Kidney (tissue), 13 donors: ENCODE measurements at regions not wholly inside any gene's neighbourhood (a gene's known extent, or its start where the extent isn't known, plus 50 kb on each side); places are given as distances from the start of the nearest gene placed in this dataset.

Experiments
- DNase-seq, 5 donors: peaks; one replicate each; pipeline ENCODE4 v3.0.0-alpha.2; 2013 to 2020
- FAIRE-seq: peaks from 2 replicates; lab custom pipeline; 2012; peaks lifted over from hg19 to GRCh38; lab: Jason Lieb, UNC
- H3K27ac ChIP-seq, 2 donors: one replicate each; pipeline ENCODE4 v1.7.0; 2013; ENCODE audit warnings: low read depth in 2 of 2, low read length in 2 of 2, inconsistent platforms in 1 of 2
- H3K27me3 ChIP-seq: one replicate; pipeline ENCODE4 v1.7.1; 2013; ENCODE audit warnings: low read length, inconsistent platforms; ENCODE audit not compliant: control insufficient read depth, insufficient read depth
- H3K36me3 ChIP-seq, 3 donors: one replicate each; pipeline versions ENCODE4 v1.7.0 to v1.7.1; 2013; ENCODE audit warnings: low read length in 3 of 3, control low read depth in 1 of 3, inconsistent platforms in 1 of 3; ENCODE audit not compliant: insufficient read depth in 3 of 3, control insufficient read depth in 2 of 3
- H3K4me1 ChIP-seq, 3 donors: one replicate each; pipeline versions ENCODE4 v1.7.0 to v1.7.1; 2013; ENCODE audit warnings: low read length in 3 of 3, inconsistent platforms in 1 of 3, low read depth in 1 of 3; ENCODE audit not compliant: control insufficient read depth in 2 of 3, insufficient read depth in 2 of 3
- H3K4me3 ChIP-seq, 3 donors: one replicate each; pipeline versions ENCODE4 v1.7.0 to v1.8.1; 2013; ENCODE audit warnings: low read length in 3 of 3, control low read depth in 1 of 3, inconsistent platforms in 1 of 3
- H3K9ac ChIP-seq, 3 donors: one replicate each; pipeline versions ENCODE4 v1.7.0 to v1.7.1; 2013; ENCODE audit warnings: low read length in 3 of 3, control low read depth in 1 of 3, inconsistent platforms in 1 of 3
- H3K9me3 ChIP-seq, 3 donors: one replicate each; pipeline versions ENCODE4 v1.7.0 to v1.7.1; 2013; ENCODE audit warnings: low read length in 3 of 3, control low read depth in 1 of 3, inconsistent platforms in 1 of 3; ENCODE audit not compliant: control insufficient read depth in 2 of 3, insufficient read depth in 1 of 3
- intact Hi-C: fragments of 100-400 bp; cut with DNase I; formaldehyde crosslinking; loops from one replicate; pipeline ENCODE4 v1.11.1; 2022
- TF ChIP-seq, protein P1 (sequence below): IDR thresholded peaks from 3 replicates; pipeline ENCODE4 v1.5.1; 2012; ENCODE audit warnings: mild to moderate bottlenecking, moderate library complexity, borderline replicate concordance; ENCODE audit not compliant: insufficient read depth; ENCODE audit errors: extremely low read depth
- donor health status: control.
- donor health status: control.
- donor health status: control.
- donor health status: control.
- donor health status: control.
- donor health status: DM: yes; HTN: yes; CAD: no.
- donor health status: Normal renal cell carcinoma (clear cell type).

DNA sequence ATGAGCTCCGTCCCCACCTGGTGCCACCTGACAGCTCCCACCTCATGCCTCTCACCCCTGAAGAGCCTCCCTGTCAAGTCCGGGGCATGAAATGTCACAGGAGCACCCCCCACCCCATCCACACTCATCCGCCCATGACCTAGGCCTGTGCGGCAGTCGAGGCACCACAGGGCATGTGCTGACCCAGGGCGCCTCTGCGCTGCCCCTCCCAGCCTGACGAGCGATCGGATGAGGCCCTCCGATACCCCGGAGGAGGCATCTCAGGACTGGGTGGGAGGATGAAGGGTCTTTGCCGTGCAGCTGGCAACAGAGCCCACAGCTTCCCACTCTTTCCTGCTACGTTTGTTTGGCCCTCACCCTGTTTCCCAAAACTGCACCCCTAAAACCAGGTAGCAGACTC, 184.4 kb upstream of the TCERG1L start:
- no peaks in the 10 kb centered on the region for H3K9me3 ChIP-seq
- no peak for FAIRE-seq
- no peaks in the 10 kb centered on the region for H3K4me1 ChIP-seq
- no peak overlapping the region for H3K9ac ChIP-seq
- TF ChIP-seq, protein P1, sequence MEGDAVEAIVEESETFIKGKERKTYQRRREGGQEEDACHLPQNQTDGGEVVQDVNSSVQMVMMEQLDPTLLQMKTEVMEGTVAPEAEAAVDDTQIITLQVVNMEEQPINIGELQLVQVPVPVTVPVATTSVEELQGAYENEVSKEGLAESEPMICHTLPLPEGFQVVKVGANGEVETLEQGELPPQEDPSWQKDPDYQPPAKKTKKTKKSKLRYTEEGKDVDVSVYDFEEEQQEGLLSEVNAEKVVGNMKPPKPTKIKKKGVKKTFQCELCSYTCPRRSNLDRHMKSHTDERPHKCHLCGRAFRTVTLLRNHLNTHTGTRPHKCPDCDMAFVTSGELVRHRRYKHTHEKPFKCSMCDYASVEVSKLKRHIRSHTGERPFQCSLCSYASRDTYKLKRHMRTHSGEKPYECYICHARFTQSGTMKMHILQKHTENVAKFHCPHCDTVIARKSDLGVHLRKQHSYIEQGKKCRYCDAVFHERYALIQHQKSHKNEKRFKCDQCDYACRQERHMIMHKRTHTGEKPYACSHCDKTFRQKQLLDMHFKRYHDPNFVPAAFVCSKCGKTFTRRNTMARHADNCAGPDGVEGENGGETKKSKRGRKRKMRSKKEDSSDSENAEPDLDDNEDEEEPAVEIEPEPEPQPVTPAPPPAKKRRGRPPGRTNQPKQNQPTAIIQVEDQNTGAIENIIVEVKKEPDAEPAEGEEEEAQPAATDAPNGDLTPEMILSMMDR, result no peak
- H3K4me3 ChIP-seq, result no peak overlapping the region
- DNase-seq, result no peak
- H3K27ac ChIP-seq, result no peak overlapping the region
- intact Hi-C loops, result no loop called here
- no peaks in the 10 kb centered on the region for H3K36me3 ChIP-seq
- no peaks in the 10 kb centered on the region for H3K27me3 ChIP-seq

GRCh38 chr10:131496351-131497052, 185.0 kb upstream of the TCERG1L start:
- TF ChIP-seq, protein P1, result no peak
- no peaks in the 10 kb centered on the region for H3K4me1 ChIP-seq
- no peak overlapping the region for H3K9ac ChIP-seq
- intact Hi-C loops, result no loop called here
- H3K36me3 ChIP-seq, result no peaks in the 10 kb centered on the region
- no peak overlapping the region for H3K4me3 ChIP-seq
- no peaks in the 10 kb centered on the region for H3K9me3 ChIP-seq
- no peaks in the 10 kb centered on the region for H3K27me3 ChIP-seq
- FAIRE-seq, result no peak
- DNase-seq, result no peak
- no peak overlapping the region for H3K27ac ChIP-seq

- DNase-seq (no peak), FAIRE-seq (no peak)
- H3K4me3 ChIP-seq, result no peak overlapping the region
- no peaks in the 10 kb centered on the region for H3K27me3 ChIP-seq
- TF ChIP-seq, protein P1, result no peak
- no peaks in the 10 kb centered on the region for H3K36me3 ChIP-seq
- peaks cover 0 to 15% (median 7%) of the 10 kb centered on the region in 3 donors for H3K9me3 ChIP-seq
- H3K27ac ChIP-seq, result no peak overlapping the region
- H3K4me1 ChIP-seq, result no peaks in the 10 kb centered on the region
- H3K9ac ChIP-seq, result no peak overlapping the region
- intact Hi-C loops, result no loop called here
Observed at GRCh38 chr10:131499566-131499965, 188.0 kb upstream of the TCERG1L start.
